ENCODE measurements at regions not wholly inside any gene's neighbourhood (a gene's known extent, or its start where the extent isn't known, plus 50 kb on each side); places are given as distances from the start of the nearest gene placed in this dataset.
A peak's percentile ranks its signal among the peaks of the same experiment; 100 is the strongest.

DNA sequence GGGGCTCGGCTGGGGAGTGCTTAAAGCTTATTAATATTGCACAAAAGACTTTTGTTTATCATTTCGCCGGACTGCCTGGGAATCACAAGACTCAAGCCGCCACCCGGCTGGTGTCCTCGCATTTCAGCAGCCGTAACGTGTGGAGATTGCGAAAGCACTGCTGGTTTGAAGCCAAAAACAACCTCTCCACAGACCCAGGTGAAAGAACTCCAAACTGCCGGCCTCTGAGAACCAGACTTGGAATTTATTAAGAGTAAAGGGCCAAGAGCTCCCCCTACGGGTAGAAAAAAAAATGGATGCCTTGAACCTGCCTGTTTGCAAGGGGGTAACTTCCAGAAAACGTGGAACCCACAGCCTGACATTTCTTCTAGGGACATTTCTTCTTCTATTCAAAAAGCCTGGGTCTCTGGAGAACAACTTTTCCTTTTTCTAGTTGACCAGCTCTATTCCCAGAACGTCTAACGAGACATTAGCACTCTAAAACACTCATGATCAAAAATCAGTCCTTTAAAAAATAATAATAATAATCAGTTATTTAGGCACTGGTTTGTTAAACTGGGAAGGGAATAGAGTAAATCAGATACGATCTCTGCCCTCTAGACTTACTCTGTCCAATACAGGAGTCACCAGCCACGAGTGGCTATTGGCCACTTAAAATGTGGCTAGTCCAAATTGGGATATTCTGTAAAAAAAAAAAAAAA is 216.3 kb downstream of the C1D start (continued):
- TF ChIP-seq ZNF749 (CRISPR knock-in tag; IDR thresholded peaks at IDR 0.05; ENCODE audit: borderline replicate concordance), result no peak
- no peak for TF ChIP-seq POLR2A (IDR thresholded peaks at IDR 0.05; ENCODE audit: insufficient read depth in 1 of 2, low read depth in 2 of 2, low read length in 2 of 2)
- TF ChIP-seq, protein P1, sequence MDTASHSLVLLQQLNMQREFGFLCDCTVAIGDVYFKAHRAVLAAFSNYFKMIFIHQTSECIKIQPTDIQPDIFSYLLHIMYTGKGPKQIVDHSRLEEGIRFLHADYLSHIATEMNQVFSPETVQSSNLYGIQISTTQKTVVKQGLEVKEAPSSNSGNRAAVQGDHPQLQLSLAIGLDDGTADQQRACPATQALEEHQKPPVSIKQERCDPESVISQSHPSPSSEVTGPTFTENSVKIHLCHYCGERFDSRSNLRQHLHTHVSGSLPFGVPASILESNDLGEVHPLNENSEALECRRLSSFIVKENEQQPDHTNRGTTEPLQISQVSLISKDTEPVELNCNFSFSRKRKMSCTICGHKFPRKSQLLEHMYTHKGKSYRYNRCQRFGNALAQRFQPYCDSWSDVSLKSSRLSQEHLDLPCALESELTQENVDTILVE (CRISPR knock-in tag; IDR thresholded peaks at IDR 0.05), result no peak
- TF ChIP-seq ZNF329 (CRISPR knock-in tag; IDR thresholded peaks at IDR 0.05; ENCODE audit: low read depth), result 0 out of 2 replicates have a peak, but pooled peaks have one; percentile 62
- no peak for TF ChIP-seq ATRX (CRISPR knock-in tag; IDR thresholded peaks at IDR 0.05; ENCODE audit: borderline replicate concordance)
- TF ChIP-seq ZNF530 (CRISPR knock-in tag; IDR thresholded peaks at IDR 0.05; ENCODE audit: low read depth), result no peak
- no peak for TF ChIP-seq ZNF232 (CRISPR knock-in tag; IDR thresholded peaks at IDR 0.05; ENCODE audit: borderline replicate concordance)
- TF ChIP-seq NFKBIZ (CRISPR knock-in tag; IDR thresholded peaks at IDR 0.05), result no peak
- no peak for TF ChIP-seq GTF3A (CRISPR knock-in tag; conservative IDR thresholded peaks at IDR 0.05)
- no peak for TF ChIP-seq POGZ (CRISPR knock-in tag; IDR thresholded peaks at IDR 0.05)
- TF ChIP-seq ARNT (IDR thresholded peaks at IDR 0.05), result no peak
- no peak for TF ChIP-seq FOXK2 (IDR thresholded peaks at IDR 0.05)
- TF ChIP-seq REXO4 (CRISPR knock-in tag; IDR thresholded peaks at IDR 0.05; ENCODE audit: borderline replicate concordance), result no peak
- TF ChIP-seq, protein P2, sequence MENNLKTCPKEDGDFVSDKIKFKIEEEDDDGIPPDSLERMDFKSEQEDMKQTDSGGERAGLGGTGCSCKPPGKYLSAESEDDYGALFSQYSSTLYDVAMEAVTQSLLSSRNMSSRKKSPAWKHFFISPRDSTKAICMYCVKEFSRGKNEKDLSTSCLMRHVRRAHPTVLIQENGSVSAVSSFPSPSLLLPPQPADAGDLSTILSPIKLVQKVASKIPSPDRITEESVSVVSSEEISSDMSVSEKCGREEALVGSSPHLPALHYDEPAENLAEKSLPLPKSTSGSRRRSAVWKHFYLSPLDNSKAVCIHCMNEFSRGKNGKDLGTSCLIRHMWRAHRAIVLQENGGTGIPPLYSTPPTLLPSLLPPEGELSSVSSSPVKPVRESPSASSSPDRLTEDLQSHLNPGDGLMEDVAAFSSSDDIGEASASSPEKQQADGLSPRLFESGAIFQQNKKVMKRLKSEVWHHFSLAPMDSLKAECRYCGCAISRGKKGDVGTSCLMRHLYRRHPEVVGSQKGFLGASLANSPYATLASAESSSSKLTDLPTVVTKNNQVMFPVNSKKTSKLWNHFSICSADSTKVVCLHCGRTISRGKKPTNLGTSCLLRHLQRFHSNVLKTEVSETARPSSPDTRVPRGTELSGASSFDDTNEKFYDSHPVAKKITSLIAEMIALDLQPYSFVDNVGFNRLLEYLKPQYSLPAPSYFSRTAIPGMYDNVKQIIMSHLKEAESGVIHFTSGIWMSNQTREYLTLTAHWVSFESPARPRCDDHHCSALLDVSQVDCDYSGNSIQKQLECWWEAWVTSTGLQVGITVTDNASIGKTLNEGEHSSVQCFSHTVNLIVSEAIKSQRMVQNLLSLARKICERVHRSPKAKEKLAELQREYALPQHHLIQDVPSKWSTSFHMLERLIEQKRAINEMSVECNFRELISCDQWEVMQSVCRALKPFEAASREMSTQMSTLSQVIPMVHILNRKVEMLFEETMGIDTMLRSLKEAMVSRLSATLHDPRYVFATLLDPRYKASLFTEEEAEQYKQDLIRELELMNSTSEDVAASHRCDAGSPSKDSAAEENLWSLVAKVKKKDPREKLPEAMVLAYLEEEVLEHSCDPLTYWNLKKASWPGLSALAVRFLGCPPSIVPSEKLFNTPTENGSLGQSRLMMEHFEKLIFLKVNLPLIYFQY (CRISPR knock-in tag; IDR thresholded peaks at IDR 0.05; ENCODE audit: borderline replicate concordance), result no peak
- no peak for TF ChIP-seq ZNF263 (CRISPR knock-in tag; IDR thresholded peaks at IDR 0.05)
- peak; percentile 78; the same call in 1 of the 2 replicates for TF ChIP-seq HMG20A (CRISPR knock-in tag; IDR thresholded peaks at IDR 0.05; ENCODE audit: borderline replicate concordance)
- TF ChIP-seq, protein P3, sequence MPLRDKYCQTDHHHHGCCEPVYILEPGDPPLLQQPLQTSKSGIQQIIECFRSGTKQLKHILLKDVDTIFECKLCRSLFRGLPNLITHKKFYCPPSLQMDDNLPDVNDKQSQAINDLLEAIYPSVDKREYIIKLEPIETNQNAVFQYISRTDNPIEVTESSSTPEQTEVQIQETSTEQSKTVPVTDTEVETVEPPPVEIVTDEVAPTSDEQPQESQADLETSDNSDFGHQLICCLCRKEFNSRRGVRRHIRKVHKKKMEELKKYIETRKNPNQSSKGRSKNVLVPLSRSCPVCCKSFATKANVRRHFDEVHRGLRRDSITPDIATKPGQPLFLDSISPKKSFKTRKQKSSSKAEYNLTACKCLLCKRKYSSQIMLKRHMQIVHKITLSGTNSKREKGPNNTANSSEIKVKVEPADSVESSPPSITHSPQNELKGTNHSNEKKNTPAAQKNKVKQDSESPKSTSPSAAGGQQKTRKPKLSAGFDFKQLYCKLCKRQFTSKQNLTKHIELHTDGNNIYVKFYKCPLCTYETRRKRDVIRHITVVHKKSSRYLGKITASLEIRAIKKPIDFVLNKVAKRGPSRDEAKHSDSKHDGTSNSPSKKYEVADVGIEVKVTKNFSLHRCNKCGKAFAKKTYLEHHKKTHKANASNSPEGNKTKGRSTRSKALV (CRISPR knock-in tag; IDR thresholded peaks at IDR 0.05), result no peak
- TF ChIP-seq ZNF660 (CRISPR knock-in tag; IDR thresholded peaks at IDR 0.05; ENCODE audit: borderline replicate concordance, low read depth), result no peak
- no peak for TF ChIP-seq SP5 (CRISPR knock-in tag; IDR thresholded peaks at IDR 0.05; ENCODE audit: borderline replicate concordance, low read depth)
- TF ChIP-seq GATA4 (IDR thresholded peaks at IDR 0.05; ENCODE audit: borderline replicate concordance, low read depth), result no peak
- TF ChIP-seq ZNF891 (CRISPR knock-in tag; IDR thresholded peaks at IDR 0.05), result no peak
- no peak for TF ChIP-seq NFRKB (IDR thresholded peaks at IDR 0.05)
- TF ChIP-seq KMT2A (CRISPR knock-in tag; IDR thresholded peaks at IDR 0.05), result no peak
- TF ChIP-seq HNRNPL (IDR thresholded peaks at IDR 0.05; ENCODE audit: low read depth, low read length), result no peak
- TF ChIP-seq, protein P4, sequence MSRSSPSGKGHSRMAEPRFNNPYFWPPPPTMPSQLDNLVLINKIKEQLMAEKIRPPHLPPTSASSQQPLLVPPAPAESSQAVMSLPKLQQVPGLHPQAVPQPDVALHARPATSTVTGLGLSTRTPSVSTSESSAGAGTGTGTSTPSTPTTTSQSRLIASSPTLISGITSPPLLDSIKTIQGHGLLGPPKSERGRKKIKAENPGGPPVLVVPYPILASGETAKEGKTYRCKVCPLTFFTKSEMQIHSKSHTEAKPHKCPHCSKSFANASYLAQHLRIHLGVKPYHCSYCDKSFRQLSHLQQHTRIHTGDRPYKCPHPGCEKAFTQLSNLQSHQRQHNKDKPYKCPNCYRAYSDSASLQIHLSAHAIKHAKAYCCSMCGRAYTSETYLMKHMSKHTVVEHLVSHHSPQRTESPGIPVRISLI (CRISPR knock-in tag; IDR thresholded peaks at IDR 0.05; ENCODE audit: borderline replicate concordance), result no peak
- peak; percentile 43; the same call in 1 of the 2 replicates for TF ChIP-seq KLF11 (CRISPR knock-in tag; IDR thresholded peaks at IDR 0.05)
